ENCODE measurements at regions not wholly inside any gene's neighbourhood (a gene's known extent, or its start where the extent isn't known, plus 50 kb on each side); places are given as distances from the start of the nearest gene placed in this dataset.

DNA sequence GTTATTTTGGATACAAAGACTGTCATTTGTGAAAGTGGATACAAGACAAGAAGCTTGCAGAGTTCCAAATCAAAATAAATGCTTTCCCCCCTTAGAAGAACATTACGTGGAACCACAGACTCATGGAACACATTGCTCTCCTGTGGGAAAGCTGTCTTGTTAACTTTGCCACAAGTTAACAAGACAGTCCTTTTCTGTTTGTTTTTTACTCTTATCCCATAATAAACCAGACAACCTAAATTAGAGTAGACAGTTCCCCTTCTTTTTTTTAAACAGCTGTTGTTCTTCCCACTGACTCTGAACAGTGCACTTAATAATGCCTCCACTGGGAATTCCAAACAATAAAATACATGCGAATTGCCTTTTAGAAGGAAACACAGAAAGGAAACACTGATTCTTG is 255.3 kb upstream of the UBE2E2 start:
- H3K27ac Mint-ChIP-seq, result no peak overlapping the region
- no peak overlapping the region for H3K4me3 Mint-ChIP-seq
- H3K27me3 Mint-ChIP-seq, result peaks cover 5% of the 10 kb centered on the region
- no peaks in the 10 kb centered on the region for H3K36me3 Mint-ChIP-seq
- peaks cover 22% of the 10 kb centered on the region for H3K4me1 Mint-ChIP-seq (ENCODE audit: unreplicated experiment)
- peaks cover 17% of the 10 kb centered on the region for H3K9me3 Mint-ChIP-seq
- no peak for TF ChIP-seq CTCF (conservative IDR thresholded peaks at IDR 0.05)
- no peak for DNase-seq (ENCODE audit: extremely low spot score, unreplicated experiment)

- no peak for TF ChIP-seq CTCF (conservative IDR thresholded peaks at IDR 0.05)
- H3K27me3 Mint-ChIP-seq, result peaks cover 6% of the 10 kb centered on the region
- no peaks in the 10 kb centered on the region for H3K36me3 Mint-ChIP-seq
- H3K9me3 Mint-ChIP-seq, result peaks cover 16% of the 10 kb centered on the region
- peaks cover 24% of the 10 kb centered on the region for H3K4me1 Mint-ChIP-seq (ENCODE audit: unreplicated experiment)
- no peak for DNase-seq (ENCODE audit: extremely low spot score, unreplicated experiment)
- no peak overlapping the region for H3K27ac Mint-ChIP-seq
- H3K4me3 Mint-ChIP-seq, result no peak overlapping the region
Measured at GRCh38 chr3:22951910-22952309, 251.2 kb upstream of the UBE2E2 start.

DNA sequence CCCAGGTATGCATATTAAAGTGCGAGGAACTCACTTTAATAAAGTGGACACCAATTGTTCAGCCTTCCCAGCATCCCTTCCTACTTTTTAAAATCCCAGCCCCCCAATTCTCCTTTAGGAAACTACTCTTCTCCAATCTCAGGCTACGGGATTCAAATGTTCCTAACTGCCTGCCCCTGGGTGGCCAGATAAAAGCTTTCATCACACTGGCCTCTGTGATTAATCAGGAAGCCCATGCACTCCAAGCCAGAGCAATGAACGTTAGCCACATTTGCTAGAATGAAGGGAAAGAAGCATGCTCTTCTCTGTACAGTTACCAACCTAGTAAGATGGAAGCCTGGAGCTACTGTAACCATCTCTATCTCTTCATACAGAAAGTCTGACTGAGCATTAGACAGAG is 250.3 kb upstream of the UBE2E2 start:
- Mint-ChIP-seq H3K27me3 (peaks cover 8% of the 10 kb centered on the region), H3K36me3 (no peaks in the 10 kb centered on the region), H3K9me3 (peaks cover 16% of the 10 kb centered on the region), H3K4me1 (ENCODE audit: unreplicated experiment) (peaks cover 20% of the 10 kb centered on the region), H3K27ac (no peak overlapping the region), H3K4me3 (no peak overlapping the region)
- DNase-seq (ENCODE audit: extremely low spot score, unreplicated experiment), result no peak
- no peak for TF ChIP-seq CTCF (conservative IDR thresholded peaks at IDR 0.05)

- Mint-ChIP-seq H3K4me3 (no peak overlapping the region), H3K9me3 (no peaks in the 10 kb centered on the region), H3K27me3 (peaks cover 14% of the 10 kb centered on the region), H3K36me3 (no peaks in the 10 kb centered on the region), H3K27ac (no peak overlapping the region), H3K4me1 (ENCODE audit: unreplicated experiment) (peaks cover 13% of the 10 kb centered on the region)
- no peak for DNase-seq (ENCODE audit: extremely low spot score, unreplicated experiment)
- TF ChIP-seq CTCF (conservative IDR thresholded peaks at IDR 0.05), result no peak
Measured at GRCh38 chr3:22959593-22959992, 243.5 kb upstream of the UBE2E2 start.

GRCh38 chr3:22960105-22960984 is 242.8 kb upstream of the UBE2E2 start:
- Mint-ChIP-seq H3K4me1 (ENCODE audit: unreplicated experiment) (peaks cover 13% of the 10 kb centered on the region), H3K4me3 (no peak overlapping the region), H3K27ac (no peak overlapping the region), H3K36me3 (no peaks in the 10 kb centered on the region), H3K9me3 (no peaks in the 10 kb centered on the region), H3K27me3 (peaks cover 16% of the 10 kb centered on the region)
- peak; percentile 88 for TF ChIP-seq CTCF (conservative IDR thresholded peaks at IDR 0.05)
- DNase-seq (ENCODE audit: extremely low spot score, unreplicated experiment), result no peak
